Thyroid gland (tissue), 4 donors: ENCODE measurements at regions not wholly inside any gene's neighbourhood (a gene's known extent, or its start where the extent isn't known, plus 50 kb on each side); places are given as distances from the start of the nearest gene placed in this dataset.

Source experiments
- POLR2A ChIP-seq, 2 donors: fragments of 450-650 bp; IDR thresholded peaks; one replicate each; pipeline ENCODE4 v1.6.1; 2017; ENCODE audit warnings: antibody characterized with exemption in 2 of 2, mild to moderate bottlenecking in 2 of 2, moderate library complexity in 1 of 2
- TF ChIP-seq, protein P1 (sequence below), 6 experiments: fragments of 200-600 bp in 3 of 6; fragments of 450-650 bp in 3 of 6; sonication (generic) in 3 of 6; IDR thresholded peaks; one replicate each; pipeline ENCODE4 v1.5.1; 2016 to 2019; ENCODE audit warnings: antibody characterized with exemption in 6 of 6, mild to moderate bottlenecking in 2 of 6, inconsistent platforms in 1 of 6, moderate library complexity in 1 of 6

DNA sequence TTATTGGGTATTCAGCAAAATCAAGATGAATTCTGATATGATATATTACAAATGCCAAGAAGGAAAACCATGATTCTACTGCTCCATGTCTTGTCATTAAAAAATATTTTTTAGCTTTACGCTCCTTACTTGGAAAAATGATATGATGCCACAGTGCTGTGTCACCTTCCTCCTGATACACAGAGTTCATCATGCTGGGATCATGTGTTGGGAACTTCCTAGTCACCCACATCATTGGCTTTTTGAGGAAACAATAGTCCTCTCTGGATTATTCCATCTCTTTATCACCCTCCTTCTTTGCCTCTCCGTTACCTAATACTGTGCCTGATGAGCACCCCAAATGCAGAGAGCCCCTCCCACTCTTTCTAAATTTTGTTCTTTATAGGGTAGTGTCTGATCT is 94.3 kb upstream of the PFN2 start:
- no peak for TF ChIP-seq POLR2A (IDR thresholded peaks at IDR 0.05)
- TF ChIP-seq, protein P1, sequence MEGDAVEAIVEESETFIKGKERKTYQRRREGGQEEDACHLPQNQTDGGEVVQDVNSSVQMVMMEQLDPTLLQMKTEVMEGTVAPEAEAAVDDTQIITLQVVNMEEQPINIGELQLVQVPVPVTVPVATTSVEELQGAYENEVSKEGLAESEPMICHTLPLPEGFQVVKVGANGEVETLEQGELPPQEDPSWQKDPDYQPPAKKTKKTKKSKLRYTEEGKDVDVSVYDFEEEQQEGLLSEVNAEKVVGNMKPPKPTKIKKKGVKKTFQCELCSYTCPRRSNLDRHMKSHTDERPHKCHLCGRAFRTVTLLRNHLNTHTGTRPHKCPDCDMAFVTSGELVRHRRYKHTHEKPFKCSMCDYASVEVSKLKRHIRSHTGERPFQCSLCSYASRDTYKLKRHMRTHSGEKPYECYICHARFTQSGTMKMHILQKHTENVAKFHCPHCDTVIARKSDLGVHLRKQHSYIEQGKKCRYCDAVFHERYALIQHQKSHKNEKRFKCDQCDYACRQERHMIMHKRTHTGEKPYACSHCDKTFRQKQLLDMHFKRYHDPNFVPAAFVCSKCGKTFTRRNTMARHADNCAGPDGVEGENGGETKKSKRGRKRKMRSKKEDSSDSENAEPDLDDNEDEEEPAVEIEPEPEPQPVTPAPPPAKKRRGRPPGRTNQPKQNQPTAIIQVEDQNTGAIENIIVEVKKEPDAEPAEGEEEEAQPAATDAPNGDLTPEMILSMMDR (IDR thresholded peaks at IDR 0.05): no peak
